Ishikawa (cell line): ENCODE measurements at regions not wholly inside any gene's neighbourhood (a gene's known extent, or its start where the extent isn't known, plus 50 kb on each side); places are given as distances from the start of the nearest gene placed in this dataset.

Source experiments
- CEBPB ChIP-seq: IDR thresholded peaks from 2 replicates; pipeline ENCODE4 v1.6.1; 2012
- CREB1 ChIP-seq: IDR thresholded peaks from 2 replicates; pipeline ENCODE4 v1.6.1; 2012; ENCODE audit warnings: low read depth
- EGR1 ChIP-seq: IDR thresholded peaks from 2 replicates; pipeline ENCODE4 v1.6.1; 2012
- EP300 ChIP-seq: IDR thresholded peaks from 2 replicates; pipeline ENCODE4 v1.6.1; 2012; ENCODE audit warnings: borderline replicate concordance
- FOXM1 ChIP-seq: IDR thresholded peaks from 2 replicates; pipeline ENCODE4 v1.6.1; 2012; ENCODE audit warnings: low read depth, borderline replicate concordance
- MAX ChIP-seq: IDR thresholded peaks from 2 replicates; pipeline ENCODE4 v1.6.1; 2012
- NFIC ChIP-seq: IDR thresholded peaks from 2 replicates; pipeline ENCODE4 v1.6.1; 2012
- RAD21 ChIP-seq: IDR thresholded peaks from 2 replicates; pipeline ENCODE4 v1.6.1; 2012; ENCODE audit warnings: low read depth
- REST ChIP-seq: IDR thresholded peaks from 2 replicates; pipeline ENCODE4 v1.6.1; 2012; ENCODE audit warnings: low read depth, mild to moderate bottlenecking
- TAF1 ChIP-seq: IDR thresholded peaks from 2 replicates; pipeline ENCODE4 v1.6.1; 2012; ENCODE audit warnings: low read depth, mild to moderate bottlenecking
- TCF12 ChIP-seq: IDR thresholded peaks from 2 replicates; pipeline ENCODE4 v1.6.1; 2012; ENCODE audit warnings: low read depth
- TEAD4 ChIP-seq: IDR thresholded peaks from 2 replicates; pipeline ENCODE4 v1.6.1; 2012
- USF1 ChIP-seq: IDR thresholded peaks from 2 replicates; pipeline ENCODE4 v1.6.1; 2012
- YY1 ChIP-seq: IDR thresholded peaks from 2 replicates; pipeline ENCODE4 v1.6.1; 2012; ENCODE audit warnings: low read depth
- ZBTB7A ChIP-seq: IDR thresholded peaks from 2 replicates; pipeline ENCODE4 v1.6.1; 2012; ENCODE audit warnings: low read depth

- TF ChIP-seq NFIC (no peak), TEAD4 (no peak), CEBPB (no peak), TAF1 (no peak), USF1 (no peak), FOXM1 (no peak), CREB1 (no peak), TCF12 (no peak), MAX (no peak), ZBTB7A (no peak), REST (no peak), EGR1 (no peak), RAD21 (no peak), EP300 (no peak), YY1 (no peak)
Measured at GRCh38 chr12:113742801-113743200, 223.3 kb downstream of the RBM19 start.

GRCh38 chr12:113740699-113741098 lies 225.4 kb downstream of the RBM19 start:
- TF ChIP-seq ZBTB7A = no peak
- TF ChIP-seq CEBPB = no peak
- peak; percentile 63 for TF ChIP-seq USF1

- TF ChIP-seq TEAD4 = no peak
- TF ChIP-seq YY1 = no peak
Measured at GRCh38 chr12:113735131-113735530, 231.0 kb downstream of the RBM19 start.

GRCh38 chr12:113734503-113734902 lies 231.6 kb downstream of the RBM19 start:
- TF ChIP-seq CEBPB (no peak), TCF12 (no peak), YY1 (no peak), TAF1 (no peak), REST (no peak), FOXM1 (no peak), EP300 (no peak), ZBTB7A (no peak), USF1 (no peak), TEAD4 (no peak), EGR1 (no peak), RAD21 (no peak), CREB1 (no peak), NFIC (no peak), MAX (no peak)

- no peak for TF ChIP-seq EGR1
- no peak for TF ChIP-seq MAX
- no peak for TF ChIP-seq FOXM1
- no peak for TF ChIP-seq CEBPB
- no peak for TF ChIP-seq TEAD4
Measured at GRCh38 chr12:113732916-113733315, 233.2 kb downstream of the RBM19 start.

GRCh38 chr12:113727651-113728061 lies 238.5 kb downstream of the RBM19 start:
- TF ChIP-seq EGR1 (no peak), USF1 (no peak), EP300 (no peak), TAF1 (no peak), ZBTB7A (no peak), YY1 (no peak), RAD21 (no peak), REST (no peak), FOXM1 (no peak), CREB1 (no peak), MAX (no peak), TCF12 (no peak)
